ENCODE measurements at regions not wholly inside any gene's neighbourhood (a gene's known extent, or its start where the extent isn't known, plus 50 kb on each side); places are given as distances from the start of the nearest gene placed in this dataset.

GRCh38 chr2:219962801-219963200 lies 335.4 kb downstream of the SLC4A3 start:
- TF ChIP-seq CTCF (IDR thresholded peaks at IDR 0.05) (no peak), POLR2A (IDR thresholded peaks at IDR 0.05) (no peak)
